ENCODE measurements at regions not wholly inside any gene's neighbourhood (a gene's known extent, or its start where the extent isn't known, plus 50 kb on each side); places are given as distances from the start of the nearest gene placed in this dataset.

DNA sequence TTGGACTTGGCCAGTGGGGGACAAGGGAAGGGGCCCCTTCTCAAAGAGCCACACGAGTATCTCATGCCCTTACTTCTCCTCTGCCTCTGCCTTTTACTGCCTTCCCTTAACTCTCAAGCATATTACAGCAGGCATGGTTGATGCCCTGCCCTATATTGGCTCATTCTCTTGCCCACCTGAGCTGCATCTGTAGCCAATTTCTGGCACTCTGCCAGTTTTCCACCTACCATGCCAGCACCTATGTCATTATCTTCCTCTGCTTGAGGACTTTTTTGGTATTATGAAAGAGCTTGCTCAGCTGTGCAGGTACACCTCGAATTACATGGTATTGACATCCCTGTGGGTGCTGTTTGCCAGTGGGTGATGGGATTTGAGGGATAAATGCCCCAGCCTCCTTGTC lies 181.8 kb downstream of the OXSM start:
- DNase-seq (ENCODE audit: low read depth) = no peak
- no peak overlapping the region for H3K4me3 ChIP-seq (ENCODE audit: low read depth, low read length)
- TF ChIP-seq MYC (IDR thresholded peaks at IDR 0.05; ENCODE audit: low read depth, low read length) (no peak), MAX (IDR thresholded peaks at IDR 0.05; ENCODE audit: low read depth, low read length) (no peak)

GRCh38 chr3:25973122-25973521 lies 183.2 kb downstream of the OXSM start:
- no peak for TF ChIP-seq MYC (IDR thresholded peaks at IDR 0.05; ENCODE audit: low read depth, low read length)
- TF ChIP-seq, protein P1, sequence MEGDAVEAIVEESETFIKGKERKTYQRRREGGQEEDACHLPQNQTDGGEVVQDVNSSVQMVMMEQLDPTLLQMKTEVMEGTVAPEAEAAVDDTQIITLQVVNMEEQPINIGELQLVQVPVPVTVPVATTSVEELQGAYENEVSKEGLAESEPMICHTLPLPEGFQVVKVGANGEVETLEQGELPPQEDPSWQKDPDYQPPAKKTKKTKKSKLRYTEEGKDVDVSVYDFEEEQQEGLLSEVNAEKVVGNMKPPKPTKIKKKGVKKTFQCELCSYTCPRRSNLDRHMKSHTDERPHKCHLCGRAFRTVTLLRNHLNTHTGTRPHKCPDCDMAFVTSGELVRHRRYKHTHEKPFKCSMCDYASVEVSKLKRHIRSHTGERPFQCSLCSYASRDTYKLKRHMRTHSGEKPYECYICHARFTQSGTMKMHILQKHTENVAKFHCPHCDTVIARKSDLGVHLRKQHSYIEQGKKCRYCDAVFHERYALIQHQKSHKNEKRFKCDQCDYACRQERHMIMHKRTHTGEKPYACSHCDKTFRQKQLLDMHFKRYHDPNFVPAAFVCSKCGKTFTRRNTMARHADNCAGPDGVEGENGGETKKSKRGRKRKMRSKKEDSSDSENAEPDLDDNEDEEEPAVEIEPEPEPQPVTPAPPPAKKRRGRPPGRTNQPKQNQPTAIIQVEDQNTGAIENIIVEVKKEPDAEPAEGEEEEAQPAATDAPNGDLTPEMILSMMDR (IDR thresholded peaks at IDR 0.05; ENCODE audit: low read depth, low read length) = no peak
- TF ChIP-seq POLR2A (IDR thresholded peaks at IDR 0.05; ENCODE audit: extremely low read depth, insufficient read length) = no peak
- TF ChIP-seq MAX (IDR thresholded peaks at IDR 0.05; ENCODE audit: low read depth, low read length) = no peak
- no peak for DNase-seq (ENCODE audit: low read depth)
- H3K4me3 ChIP-seq (ENCODE audit: low read depth, low read length) = no peak overlapping the region

GRCh38 chr3:25982756-25983155 lies 192.9 kb downstream of the OXSM start:
- no peak for DNase-seq (ENCODE audit: low read depth)
- H3K4me3 ChIP-seq (ENCODE audit: low read depth, low read length) = no peak overlapping the region
- TF ChIP-seq POLR2A (IDR thresholded peaks at IDR 0.05; ENCODE audit: extremely low read depth, insufficient read length) (no peak), MAX (IDR thresholded peaks at IDR 0.05; ENCODE audit: low read depth, low read length) (no peak), MYC (IDR thresholded peaks at IDR 0.05; ENCODE audit: low read depth, low read length) (no peak)
- TF ChIP-seq, protein P1 (IDR thresholded peaks at IDR 0.05; ENCODE audit: low read depth, low read length) = no peak

DNA sequence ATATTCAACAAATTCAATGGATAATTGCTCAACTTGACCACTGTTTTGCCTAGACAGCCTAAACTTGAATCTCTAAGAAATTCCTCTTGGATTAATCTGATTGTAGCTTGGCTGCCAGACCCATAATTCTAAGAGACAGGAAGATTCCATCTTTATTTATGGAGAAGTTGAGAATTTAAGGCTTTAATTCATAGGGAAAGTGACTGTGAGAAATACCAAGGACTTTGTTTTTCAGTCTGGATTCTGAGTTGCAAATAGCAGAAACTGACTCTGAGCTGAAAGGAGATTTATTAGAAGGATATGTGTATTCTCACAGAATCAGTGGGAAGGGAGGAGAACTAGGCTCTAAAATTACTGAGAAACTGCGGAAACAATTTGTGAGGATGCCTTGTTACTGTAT lies 195.7 kb downstream of the OXSM start:
- TF ChIP-seq, protein P1 (IDR thresholded peaks at IDR 0.05; ENCODE audit: low read depth, low read length) = no peak
- TF ChIP-seq POLR2A (IDR thresholded peaks at IDR 0.05; ENCODE audit: extremely low read depth, insufficient read length) (no peak), MYC (IDR thresholded peaks at IDR 0.05; ENCODE audit: low read depth, low read length) (no peak), MAX (IDR thresholded peaks at IDR 0.05; ENCODE audit: low read depth, low read length) (no peak)
- DNase-seq (ENCODE audit: low read depth) = no peak
- no peak overlapping the region for H3K4me3 ChIP-seq (ENCODE audit: low read depth, low read length)

GRCh38 chr3:25992606-25993005 lies 202.7 kb downstream of the OXSM start:
- TF ChIP-seq, protein P1 (IDR thresholded peaks at IDR 0.05; ENCODE audit: low read depth, low read length) = no peak
- TF ChIP-seq MYC (IDR thresholded peaks at IDR 0.05; ENCODE audit: low read depth, low read length) = no peak
- TF ChIP-seq MAX (IDR thresholded peaks at IDR 0.05; ENCODE audit: low read depth, low read length) = no peak
- TF ChIP-seq POLR2A (IDR thresholded peaks at IDR 0.05; ENCODE audit: extremely low read depth, insufficient read length) = no peak
- no peak overlapping the region for H3K4me3 ChIP-seq (ENCODE audit: low read depth, low read length)
- no peak for DNase-seq (ENCODE audit: low read depth)

- TF ChIP-seq, protein P1 (IDR thresholded peaks at IDR 0.05; ENCODE audit: low read depth, low read length) = no peak
- TF ChIP-seq POLR2A (IDR thresholded peaks at IDR 0.05; ENCODE audit: extremely low read depth, insufficient read length) = no peak
- TF ChIP-seq MYC (IDR thresholded peaks at IDR 0.05; ENCODE audit: low read depth, low read length) = no peak
- no peak for TF ChIP-seq MAX (IDR thresholded peaks at IDR 0.05; ENCODE audit: low read depth, low read length)
- no peak overlapping the region for H3K4me3 ChIP-seq (ENCODE audit: low read depth, low read length)
- DNase-seq (ENCODE audit: low read depth) = no peak
Measured at GRCh38 chr3:26004172-26004571, 214.3 kb downstream of the OXSM start.
